HG02798 (cell line): ENCODE measurements at regions not wholly inside any gene's neighbourhood (a gene's known extent, or its start where the extent isn't known, plus 50 kb on each side); places are given as distances from the start of the nearest gene placed in this dataset.
A peak's percentile ranks its signal among the peaks of the same experiment; 100 is the strongest.
"Not testable (repeated sequence)": the region's sequence is repeated elsewhere in the genome, so short reads cannot be mapped to it uniquely, and the experiment has no call there.

Experiments used
- ATAC-seq: cut with Tn5 transposase; IDR thresholded peaks from one replicate; pipeline ENCODE4 v1.9.1; 2021; ENCODE audit warnings: mild to moderate bottlenecking; ENCODE audit not compliant: unreplicated experiment, poor library complexity

GRCh38 chr5:96321345-96321744 is 111.7 kb downstream of the PCSK1 start:
- ATAC-seq = no peak

GRCh38 chr5:96320797-96321196 is 112.3 kb downstream of the PCSK1 start:
- no peak for ATAC-seq

GRCh38 chr5:96319981-96320739 is 112.9 kb downstream of the PCSK1 start:
- ATAC-seq = not testable (repeated sequence)

DNA sequence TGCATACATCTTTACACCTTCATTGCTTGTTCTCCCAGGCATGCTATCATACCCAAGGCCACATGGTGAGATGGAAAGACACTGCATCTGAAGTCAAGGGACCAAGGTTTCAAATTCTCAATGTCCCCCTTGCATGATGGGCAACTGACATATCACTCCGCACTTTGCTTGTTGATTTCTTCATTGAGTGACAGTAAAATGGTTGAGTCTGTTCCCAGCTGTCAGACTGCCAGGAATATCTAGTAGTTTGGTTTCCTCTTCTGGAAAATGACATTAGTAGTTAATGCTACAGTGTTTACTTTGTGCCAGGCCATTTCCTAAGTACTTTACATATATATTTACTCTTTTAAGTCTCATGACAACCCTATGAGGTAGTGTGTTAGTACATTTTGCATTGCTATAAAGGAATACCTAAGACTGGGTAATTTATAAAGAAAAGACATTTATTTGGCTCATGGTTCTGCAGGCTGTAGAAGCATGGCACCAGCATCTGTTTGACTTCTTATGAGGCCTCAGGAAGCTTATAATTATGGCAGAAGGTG is 114.4 kb downstream of the PCSK1 start:
- ATAC-seq = no peak

DNA sequence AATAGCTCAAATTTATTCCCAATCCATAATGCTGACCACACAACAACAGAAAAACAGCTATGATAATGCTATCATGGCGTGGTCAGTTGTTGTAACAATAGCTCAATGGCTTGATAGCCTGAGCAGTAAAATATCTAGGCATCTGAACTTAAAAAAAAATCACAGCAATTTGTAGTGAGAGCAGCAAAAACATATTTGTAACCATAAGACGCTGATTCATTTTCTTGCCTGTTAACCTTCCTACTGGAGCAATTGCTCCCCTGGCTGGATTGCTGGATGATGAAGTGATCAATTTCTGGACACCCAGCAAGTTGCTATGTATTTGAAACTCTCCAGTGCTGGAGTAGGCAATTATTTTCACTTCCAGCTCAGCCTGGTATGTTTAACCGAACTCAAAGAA is 115.1 kb downstream of the PCSK1 start:
- no peak for ATAC-seq

DNA sequence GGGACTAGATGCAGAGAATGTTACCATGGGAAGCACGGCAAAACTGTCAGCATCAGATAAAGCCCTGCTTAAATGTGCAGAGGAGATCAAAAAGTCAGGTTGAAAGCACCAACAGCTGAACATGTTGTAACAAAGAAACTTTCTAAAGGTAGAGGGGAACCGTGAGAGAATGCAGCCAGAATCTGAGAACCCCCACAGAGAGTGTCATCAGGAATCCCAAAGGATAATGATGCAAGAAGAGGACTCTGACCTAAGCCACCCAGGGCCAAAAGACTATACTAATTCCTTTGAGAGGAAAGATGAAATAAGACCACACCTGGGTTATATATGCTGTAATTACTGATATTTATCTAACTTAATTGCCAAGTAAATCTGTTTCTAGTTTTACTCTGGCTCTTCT is 116.6 kb downstream of the PCSK1 start:
- no peak for ATAC-seq

DNA sequence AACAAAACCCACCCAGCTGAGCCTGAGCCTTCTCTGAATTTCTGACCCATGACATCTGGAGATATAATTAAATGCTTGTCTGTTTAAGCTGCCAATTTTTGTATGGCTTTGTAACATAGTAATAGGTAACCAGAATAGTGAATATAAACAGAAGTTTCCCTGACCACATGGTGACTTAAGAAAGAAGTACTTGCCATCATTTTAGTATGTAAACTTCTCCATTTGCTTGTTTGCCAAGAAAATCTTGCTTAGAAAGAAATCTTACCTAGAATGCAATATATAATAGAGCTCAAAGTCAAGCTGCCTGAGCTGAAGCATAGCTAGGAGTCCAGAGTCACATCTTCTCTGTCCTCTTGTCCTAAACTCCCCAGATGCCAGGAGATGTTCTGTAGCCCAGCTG is 117.0 kb downstream of the PCSK1 start:
- ATAC-seq = no peak

- peak; percentile 75 for ATAC-seq
Measured at GRCh38 chr5:96315431-96315830, 117.6 kb downstream of the PCSK1 start.

DNA sequence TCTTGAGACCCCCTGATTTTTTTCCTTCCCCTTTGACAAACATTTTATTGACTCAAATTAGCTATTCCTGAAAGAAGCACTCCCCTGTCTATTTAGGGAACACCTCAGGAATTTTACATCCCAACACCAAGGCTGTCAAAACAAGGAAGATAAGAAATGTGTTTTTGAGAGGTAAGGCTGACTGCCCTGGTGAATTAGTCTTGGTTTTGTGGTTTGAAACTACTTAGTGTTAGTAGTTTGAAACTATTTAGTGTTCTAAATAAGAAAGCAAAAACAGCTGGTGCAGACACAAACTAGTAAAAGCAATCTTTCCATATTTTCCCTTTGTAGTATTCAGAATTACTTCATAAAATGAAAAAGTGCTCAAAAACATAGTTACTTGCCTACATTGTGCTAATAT is 120.7 kb downstream of the PCSK1 start:
- ATAC-seq = no peak

- ATAC-seq = not testable (repeated sequence)
Measured at GRCh38 chr5:96307047-96307446, 126.0 kb downstream of the PCSK1 start.

- no peak for ATAC-seq
Measured at GRCh38 chr5:96302174-96302738, 130.8 kb downstream of the PCSK1 start.

GRCh38 chr5:96300976-96301375 is 132.1 kb downstream of the PCSK1 start:
- no peak for ATAC-seq

GRCh38 chr5:96297867-96298266 is 135.2 kb downstream of the PCSK1 start:
- no peak for ATAC-seq

GRCh38 chr5:96297290-96297689 is 135.8 kb downstream of the PCSK1 start:
- ATAC-seq = no peak

- ATAC-seq = no peak
Measured at GRCh38 chr5:96294884-96295202, 138.2 kb downstream of the PCSK1 start.

- no peak for ATAC-seq
Measured at GRCh38 chr5:96293966-96294883, 138.8 kb downstream of the PCSK1 start.

GRCh38 chr5:96292582-96293247 is 140.3 kb downstream of the PCSK1 start:
- no peak for ATAC-seq

GRCh38 chr5:96289287-96289686 is 143.8 kb downstream of the PCSK1 start:
- ATAC-seq = not testable (repeated sequence)

DNA sequence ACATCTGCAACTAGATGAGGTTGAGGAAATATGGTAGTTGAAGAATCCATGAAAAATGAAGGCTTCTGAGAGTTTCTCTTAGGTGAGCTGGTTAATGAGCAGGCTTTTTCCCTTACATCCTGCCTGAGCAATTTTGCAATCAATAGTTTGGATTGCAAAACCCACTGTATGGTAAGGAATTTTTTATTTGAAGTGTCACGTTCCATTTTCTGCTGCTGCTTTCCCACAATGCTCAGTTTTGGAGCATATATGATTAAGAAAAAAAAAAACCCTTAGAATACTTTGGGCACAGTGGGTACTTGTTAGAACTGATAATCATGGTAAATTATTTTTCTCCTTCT is 144.2 kb downstream of the PCSK1 start:
- ATAC-seq = no peak

- no peak for ATAC-seq
Measured at GRCh38 chr5:96288166-96288844, 144.7 kb downstream of the PCSK1 start.
